ENCODE measurements at regions not wholly inside any gene's neighbourhood (a gene's known extent, or its start where the extent isn't known, plus 50 kb on each side); places are given as distances from the start of the nearest gene placed in this dataset.

DNA sequence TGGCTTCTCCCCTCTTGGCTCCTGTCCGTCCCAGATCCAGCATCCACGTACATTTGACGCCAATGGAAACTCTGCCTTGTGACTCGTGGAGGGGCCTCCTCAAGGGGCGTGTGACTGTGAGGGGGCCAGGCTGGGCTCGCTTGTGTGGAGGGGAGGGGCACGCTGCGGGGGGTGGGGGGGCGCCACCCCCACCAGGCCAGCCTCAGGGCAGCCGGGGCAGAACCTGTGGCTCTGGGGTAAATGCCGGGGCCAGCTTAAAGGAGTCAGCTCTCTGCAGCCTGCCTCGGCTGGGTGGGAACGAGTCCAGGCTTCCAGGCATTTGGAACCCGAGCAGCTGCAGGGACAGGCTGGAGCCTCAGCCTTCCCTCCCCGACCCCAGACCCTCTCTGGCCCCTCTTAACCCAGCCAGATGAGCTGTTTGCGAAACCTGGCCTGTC is 94.1 kb downstream of the SIK1 start:
- TF ChIP-seq, protein P1, sequence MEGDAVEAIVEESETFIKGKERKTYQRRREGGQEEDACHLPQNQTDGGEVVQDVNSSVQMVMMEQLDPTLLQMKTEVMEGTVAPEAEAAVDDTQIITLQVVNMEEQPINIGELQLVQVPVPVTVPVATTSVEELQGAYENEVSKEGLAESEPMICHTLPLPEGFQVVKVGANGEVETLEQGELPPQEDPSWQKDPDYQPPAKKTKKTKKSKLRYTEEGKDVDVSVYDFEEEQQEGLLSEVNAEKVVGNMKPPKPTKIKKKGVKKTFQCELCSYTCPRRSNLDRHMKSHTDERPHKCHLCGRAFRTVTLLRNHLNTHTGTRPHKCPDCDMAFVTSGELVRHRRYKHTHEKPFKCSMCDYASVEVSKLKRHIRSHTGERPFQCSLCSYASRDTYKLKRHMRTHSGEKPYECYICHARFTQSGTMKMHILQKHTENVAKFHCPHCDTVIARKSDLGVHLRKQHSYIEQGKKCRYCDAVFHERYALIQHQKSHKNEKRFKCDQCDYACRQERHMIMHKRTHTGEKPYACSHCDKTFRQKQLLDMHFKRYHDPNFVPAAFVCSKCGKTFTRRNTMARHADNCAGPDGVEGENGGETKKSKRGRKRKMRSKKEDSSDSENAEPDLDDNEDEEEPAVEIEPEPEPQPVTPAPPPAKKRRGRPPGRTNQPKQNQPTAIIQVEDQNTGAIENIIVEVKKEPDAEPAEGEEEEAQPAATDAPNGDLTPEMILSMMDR (conservative IDR thresholded peaks at IDR 0.05) = no peak
- no peak for TF ChIP-seq ZFX (IDR thresholded peaks at IDR 0.05)

Data from C4-2B (cell line).